HCT116 (cell line): ENCODE measurements at regions not wholly inside any gene's neighbourhood (a gene's known extent, or its start where the extent isn't known, plus 50 kb on each side); places are given as distances from the start of the nearest gene placed in this dataset.
"Not testable (repeated sequence)": the region's sequence is repeated elsewhere in the genome, so short reads cannot be mapped to it uniquely, and the experiment has no call there.

Source experiments
- ATAC-seq: fragments of 200-7000 bp; cut with Tn5 transposase; 2 replicates; pipeline ENCODE4 v1.9.1; 2020; ENCODE audit warnings: mild to moderate bottlenecking, moderate library complexity
- BruUV-seq: library from RNA; stranded (reverse); fragments of 400-500 nt; replicated peaks from 2 replicates; lab custom pipeline; 2021; lab: Mats Ljungman, UMichigan
- CTCF ChIA-PET: fragments of 300-600 bp; sonication (Branson Sonifier 250); formaldehyde crosslinking; loops from one replicate; lab custom pipeline; 2021; ENCODE audit warnings: antibody characterized with exemption; lab: Charles Lee
- POLR2A ChIA-PET: fragments of 300-600, 350-600 bp; sonication (Branson Sonifier 250); formaldehyde crosslinking; loops from one replicate; lab custom pipeline; 2021; ENCODE audit warnings: antibody characterized with exemption; lab: Charles Lee
- RAD21 ChIA-PET, 2 experiments: fragments of 300-600 bp; sonication (Branson Sonifier 250); formaldehyde crosslinking; loops; one replicate each; lab custom pipeline; 2023; ENCODE audit warnings: low total read pairs in 2 of 2; ENCODE audit not compliant: uncharacterized antibody in 2 of 2, unreplicated experiment in 2 of 2, low non-redundant PET in 1 of 2; lab: Charles Lee
- DNase-seq: peaks from one replicate; pipeline ENCODE4 v3.0.0-alpha.2; 2010; ENCODE audit warnings: low read depth, low spot score
- H2AFZ ChIP-seq: fragments of 200-600 bp; shearing (Covaris generic), sonication (generic); 2 replicates; pipeline ENCODE4 v1.6.1; 2017; ENCODE audit warnings: low read depth, mixed run types, mixed read lengths, antibody characterized with exemption, low read length; ENCODE audit not compliant: poor library complexity, severe bottlenecking
- H3K27ac ChIP-seq: 2 replicates; pipeline ENCODE4 v1.5.1; 2012; ENCODE audit warnings: low read depth, low read length
- H3K27me3 ChIP-seq: fragments of 200-600 bp; sonication (generic); 2 replicates; pipeline ENCODE4 v1.6.1; 2016; ENCODE audit warnings: mixed run types, low read length, mixed read lengths; ENCODE audit not compliant: insufficient read depth
- H3K36me3 ChIP-seq, 2 experiments: fragments of 200-500 bp in 1 of 2; fragments of 200-600 bp in 1 of 2; sonication (Bioruptor generic) in 1 of 2; sonication (generic) in 1 of 2; 2 replicates each; pipeline versions ENCODE4 v1.5.1 to v1.6.1; 2014 to 2016; ENCODE audit warnings: low read length in 2 of 2, inconsistent platforms in 1 of 2, mixed read lengths in 1 of 2, mixed run types in 1 of 2; ENCODE audit not compliant: insufficient read depth in 2 of 2, control insufficient read depth in 1 of 2
- H3K4me1 ChIP-seq, 2 experiments: fragments of 200-600 bp in 1 of 2; sonication (generic) in 1 of 2; 2 replicates each; pipeline versions ENCODE4 v1.5.1 to v1.6.1; 2012 to 2017; ENCODE audit warnings: low read length in 2 of 2, inconsistent platforms in 1 of 2, mild to moderate bottlenecking in 1 of 2, mixed read lengths in 1 of 2, mixed run types in 1 of 2, moderate library complexity in 1 of 2; ENCODE audit not compliant: insufficient read depth in 2 of 2, control insufficient read depth in 1 of 2
- H3K4me2 ChIP-seq: fragments of 200-600 bp; sonication (generic); 2 replicates; pipeline ENCODE4 v1.6.1; 2017; ENCODE audit warnings: mixed run types, low read length, mixed read lengths
- H3K4me3 ChIP-seq, 2 experiments: fragments of 200-600 bp in 1 of 2; sonication (generic) in 1 of 2; replicated peaks in 1 of 2; 2 replicates each; pipeline ENCODE4 v1.5.1; 2011 to 2016; ENCODE audit warnings: low read length in 2 of 2, control low read depth in 1 of 2, low read depth in 1 of 2, mild to moderate bottlenecking in 1 of 2, mixed read lengths in 1 of 2, mixed run types in 1 of 2
- H3K79me2 ChIP-seq: fragments of 200-600 bp; sonication (generic); 2 replicates; pipeline ENCODE4 v1.6.1; 2017; ENCODE audit warnings: mild to moderate bottlenecking, mixed run types, low read length, moderate library complexity, mixed read lengths; ENCODE audit not compliant: insufficient read depth
- H3K9ac ChIP-seq: fragments of 200-600 bp; sonication (generic); 2 replicates; pipeline ENCODE4 v1.6.1; 2016; ENCODE audit warnings: low read length, mixed read lengths
- H3K9me2 ChIP-seq: fragments of 200-600 bp; sonication (generic), shearing (Covaris generic); 2 replicates; pipeline ENCODE4 v1.6.1; 2017; ENCODE audit warnings: mixed run types, mild to moderate bottlenecking, moderate library complexity; ENCODE audit not compliant: insufficient read depth
- H3K9me3 ChIP-seq, 2 experiments: fragments of 200-500 bp in 1 of 2; fragments of 200-600 bp in 1 of 2; sonication (Bioruptor generic) in 1 of 2; sonication (generic) in 1 of 2; 2 replicates each; pipeline ENCODE4 v1.6.1; 2014 to 2017; ENCODE audit warnings: low read length in 2 of 2, mixed read lengths in 2 of 2, inconsistent platforms in 1 of 2, low read depth in 1 of 2, mild to moderate bottlenecking in 1 of 2, mixed run types in 1 of 2, moderate library complexity in 1 of 2; ENCODE audit not compliant: control insufficient read depth in 1 of 2, insufficient read depth in 1 of 2
- H4K20me1 ChIP-seq: fragments of 200-600 bp; sonication (generic), shearing (Covaris generic); 2 replicates; pipeline ENCODE4 v1.6.1; 2017; ENCODE audit warnings: mixed run types, mild to moderate bottlenecking, moderate library complexity; ENCODE audit not compliant: insufficient read depth
- RAD21 ChIP-seq: IDR thresholded peaks from 2 replicates; pipeline ENCODE4 v1.6.1; 2012; ENCODE audit warnings: low read depth, mild to moderate bottlenecking
- ZFX ChIP-seq: fragments of 450-650 bp; IDR thresholded peaks from 2 replicates; pipeline ENCODE4 v1.6.1; 2017
- ZNF274 ChIP-seq: fragments of 200-500 bp; sonication (Bioruptor generic); IDR thresholded peaks from 2 replicates; pipeline ENCODE4 v1.6.1; 2014; ENCODE audit warnings: mild to moderate bottlenecking, low read depth, low read length, inconsistent platforms
- intact Hi-C: fragments of 100-400 bp; cut with micrococcal nuclease; formaldehyde crosslinking; loops from 2 replicates; pipeline ENCODE4 v1.10.0; 2022
- TF ChIP-seq, protein P1 (sequence below), 3 experiments: fragments of 200-600 bp in 1 of 3; sonication (generic) in 1 of 3; IDR thresholded peaks in 2 of 3; conservative IDR thresholded peaks in 1 of 3; 2 replicates each; pipeline ENCODE4 v1.5.1; 2012 to 2017; ENCODE audit warnings: low read depth in 2 of 3, low read length in 2 of 3, antibody characterized with exemption in 1 of 3, borderline replicate concordance in 1 of 3, control low read depth in 1 of 3, mild to moderate bottlenecking in 1 of 3, mixed read lengths in 1 of 3, mixed run types in 1 of 3, moderate library complexity in 1 of 3; ENCODE audit not compliant: insufficient read depth in 1 of 3
- TF ChIP-seq, protein P2 (sequence below): IDR thresholded peaks from 2 replicates; pipeline ENCODE4 v1.6.1; 2012; ENCODE audit warnings: low read depth

DNA sequence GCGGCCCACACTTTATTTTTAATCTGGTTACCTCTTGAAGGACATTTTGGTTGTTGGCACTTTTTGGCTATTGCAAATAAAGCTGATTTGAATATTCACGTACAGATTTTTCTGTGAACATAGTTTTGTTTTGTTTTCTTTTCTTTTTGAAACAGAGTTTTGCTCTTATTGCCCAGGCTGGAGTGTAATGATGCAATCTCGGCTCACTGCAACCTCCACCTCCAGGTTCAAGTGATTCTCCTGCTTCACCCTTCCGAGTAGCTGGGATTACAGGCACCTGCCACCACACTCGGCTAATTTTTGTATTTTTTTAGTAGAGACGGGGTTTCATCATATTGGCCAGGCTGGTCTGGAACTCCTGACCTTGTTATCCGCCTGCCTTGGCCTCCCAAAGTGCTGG lies 99.7 kb downstream of the NDFIP1 start:
- DNase-seq, intact Hi-C loops: not testable (repeated sequence)

DNA sequence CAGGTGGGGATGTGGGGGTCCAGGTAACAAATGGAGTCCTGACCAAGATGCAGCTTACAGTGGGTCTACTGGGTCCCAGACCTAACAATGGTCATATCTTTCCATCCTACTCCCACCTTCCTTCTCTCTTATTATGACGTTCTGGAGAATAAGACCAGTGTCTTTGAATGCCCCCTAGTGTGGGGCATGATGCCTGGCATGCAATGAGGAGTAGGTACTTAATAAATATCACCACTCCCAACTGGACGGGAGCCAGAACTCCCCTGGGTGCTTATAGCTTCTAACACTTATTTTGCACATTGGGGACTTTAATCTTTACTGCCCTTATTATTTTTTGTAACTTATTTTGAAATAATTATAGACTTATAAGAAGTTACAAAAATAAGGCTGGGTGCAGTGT lies 98.2 kb downstream of the NDFIP1 start:
- peaks cover 0 to 7% of the 10 kb centered on the region in 2 experiments; a peak in 2 of 4 replicates for H3K4me1 ChIP-seq
- H3K4me2 ChIP-seq, result no peak overlapping the region
- ChIA-PET RAD21 (no interaction called here), POLR2A (no interaction called here), CTCF (no interaction called here)
- H3K9ac ChIP-seq, result no peak overlapping the region
- H4K20me1 ChIP-seq, result no peaks in the 10 kb centered on the region
- TF ChIP-seq ZNF274 (no peak), RAD21 (peak; percentile 46), ZFX (no peak)
- TF ChIP-seq, protein P1, sequence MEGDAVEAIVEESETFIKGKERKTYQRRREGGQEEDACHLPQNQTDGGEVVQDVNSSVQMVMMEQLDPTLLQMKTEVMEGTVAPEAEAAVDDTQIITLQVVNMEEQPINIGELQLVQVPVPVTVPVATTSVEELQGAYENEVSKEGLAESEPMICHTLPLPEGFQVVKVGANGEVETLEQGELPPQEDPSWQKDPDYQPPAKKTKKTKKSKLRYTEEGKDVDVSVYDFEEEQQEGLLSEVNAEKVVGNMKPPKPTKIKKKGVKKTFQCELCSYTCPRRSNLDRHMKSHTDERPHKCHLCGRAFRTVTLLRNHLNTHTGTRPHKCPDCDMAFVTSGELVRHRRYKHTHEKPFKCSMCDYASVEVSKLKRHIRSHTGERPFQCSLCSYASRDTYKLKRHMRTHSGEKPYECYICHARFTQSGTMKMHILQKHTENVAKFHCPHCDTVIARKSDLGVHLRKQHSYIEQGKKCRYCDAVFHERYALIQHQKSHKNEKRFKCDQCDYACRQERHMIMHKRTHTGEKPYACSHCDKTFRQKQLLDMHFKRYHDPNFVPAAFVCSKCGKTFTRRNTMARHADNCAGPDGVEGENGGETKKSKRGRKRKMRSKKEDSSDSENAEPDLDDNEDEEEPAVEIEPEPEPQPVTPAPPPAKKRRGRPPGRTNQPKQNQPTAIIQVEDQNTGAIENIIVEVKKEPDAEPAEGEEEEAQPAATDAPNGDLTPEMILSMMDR (IDR thresholded peaks at IDR 0.05 in 2 of 3, conservative IDR thresholded peaks at IDR 0.05 in 1 of 3; ENCODE audit: borderline replicate concordance in 1 of 3, insufficient read depth in 1 of 3, low read depth in 2 of 3, low read length in 2 of 3), result peak; percentile 12 to 43 (median 34); a peak in 3 of 6 replicates
- TF ChIP-seq, protein P2, sequence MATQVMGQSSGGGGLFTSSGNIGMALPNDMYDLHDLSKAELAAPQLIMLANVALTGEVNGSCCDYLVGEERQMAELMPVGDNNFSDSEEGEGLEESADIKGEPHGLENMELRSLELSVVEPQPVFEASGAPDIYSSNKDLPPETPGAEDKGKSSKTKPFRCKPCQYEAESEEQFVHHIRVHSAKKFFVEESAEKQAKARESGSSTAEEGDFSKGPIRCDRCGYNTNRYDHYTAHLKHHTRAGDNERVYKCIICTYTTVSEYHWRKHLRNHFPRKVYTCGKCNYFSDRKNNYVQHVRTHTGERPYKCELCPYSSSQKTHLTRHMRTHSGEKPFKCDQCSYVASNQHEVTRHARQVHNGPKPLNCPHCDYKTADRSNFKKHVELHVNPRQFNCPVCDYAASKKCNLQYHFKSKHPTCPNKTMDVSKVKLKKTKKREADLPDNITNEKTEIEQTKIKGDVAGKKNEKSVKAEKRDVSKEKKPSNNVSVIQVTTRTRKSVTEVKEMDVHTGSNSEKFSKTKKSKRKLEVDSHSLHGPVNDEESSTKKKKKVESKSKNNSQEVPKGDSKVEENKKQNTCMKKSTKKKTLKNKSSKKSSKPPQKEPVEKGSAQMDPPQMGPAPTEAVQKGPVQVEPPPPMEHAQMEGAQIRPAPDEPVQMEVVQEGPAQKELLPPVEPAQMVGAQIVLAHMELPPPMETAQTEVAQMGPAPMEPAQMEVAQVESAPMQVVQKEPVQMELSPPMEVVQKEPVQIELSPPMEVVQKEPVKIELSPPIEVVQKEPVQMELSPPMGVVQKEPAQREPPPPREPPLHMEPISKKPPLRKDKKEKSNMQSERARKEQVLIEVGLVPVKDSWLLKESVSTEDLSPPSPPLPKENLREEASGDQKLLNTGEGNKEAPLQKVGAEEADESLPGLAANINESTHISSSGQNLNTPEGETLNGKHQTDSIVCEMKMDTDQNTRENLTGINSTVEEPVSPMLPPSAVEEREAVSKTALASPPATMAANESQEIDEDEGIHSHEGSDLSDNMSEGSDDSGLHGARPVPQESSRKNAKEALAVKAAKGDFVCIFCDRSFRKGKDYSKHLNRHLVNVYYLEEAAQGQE, result no peak
- H3K79me2 ChIP-seq, result no peaks in the 10 kb centered on the region
- H3K9me3 ChIP-seq, result no peaks in the 10 kb centered on the region
- no peak overlapping the region for H3K4me3 ChIP-seq
- DNase-seq (peak; percentile 15), ATAC-seq (peak; percentile 68)
- no TSS peak for BruUV-seq
- H2AFZ ChIP-seq, result no peak overlapping the region
- H3K27ac ChIP-seq, result no peak overlapping the region
- H3K36me3 ChIP-seq, result no peaks in the 10 kb centered on the region
- H3K9me2 ChIP-seq, result no peaks in the 10 kb centered on the region
- no peaks in the 10 kb centered on the region for H3K27me3 ChIP-seq
- intact Hi-C loops, result no loop called here

More for the DNA sequence above, 99.7 kb downstream of the NDFIP1 start:
- H3K9me2 ChIP-seq, BruUV-seq, H3K79me2 ChIP-seq, H3K4me1 ChIP-seq, H3K36me3 ChIP-seq, CTCF ChIA-PET, ATAC-seq, H3K4me2 ChIP-seq, H3K27ac ChIP-seq, H2AFZ ChIP-seq, H3K9me3 ChIP-seq, H3K9ac ChIP-seq, RAD21 ChIA-PET, H3K4me3 ChIP-seq, H4K20me1 ChIP-seq, H3K27me3 ChIP-seq, POLR2A ChIA-PET: not testable (repeated sequence)
